Liver (tissue), 8 donors: ENCODE measurements at regions not wholly inside any gene's neighbourhood (a gene's known extent, or its start where the extent isn't known, plus 50 kb on each side); places are given as distances from the start of the nearest gene placed in this dataset.
"Not testable (repeated sequence)": the region's sequence is repeated elsewhere in the genome, so short reads cannot be mapped to it uniquely, and the experiment has no call there.

Experiments
- DNase-seq: peaks from one replicate; pipeline ENCODE4 v3.0.0-alpha.2; 2017; ENCODE audit warnings: low spot score
- H3K27ac ChIP-seq, 2 donors: one replicate each; pipeline ENCODE4 v1.7.0; 2013; ENCODE audit warnings: inconsistent platforms in 2 of 2, low read length in 2 of 2, control low read depth in 1 of 2, low read depth in 1 of 2, mild to moderate bottlenecking in 1 of 2
- H3K27me3 ChIP-seq, 4 donors: one replicate each; pipeline versions ENCODE4 v1.6.1 to v1.7.0; 2013; ENCODE audit warnings: low read length in 3 of 4, inconsistent platforms in 1 of 4, mild to moderate bottlenecking in 1 of 4, moderate library complexity in 1 of 4; ENCODE audit not compliant: control insufficient read depth in 4 of 4, insufficient read depth in 4 of 4
- H3K36me3 ChIP-seq, 4 donors: one replicate each; pipeline versions ENCODE4 v1.6.1 to v1.7.0; 2013; ENCODE audit warnings: low read length in 3 of 4, mild to moderate bottlenecking in 3 of 4, low read depth in 1 of 4, moderate library complexity in 1 of 4; ENCODE audit not compliant: control insufficient read depth in 4 of 4, insufficient read depth in 3 of 4
- H3K4me1 ChIP-seq, 4 donors: one replicate each; pipeline versions ENCODE4 v1.6.1 to v1.7.0; 2013; ENCODE audit warnings: low read length in 3 of 4, mild to moderate bottlenecking in 3 of 4, moderate library complexity in 1 of 4; ENCODE audit not compliant: control insufficient read depth in 4 of 4, insufficient read depth in 4 of 4
- H3K4me3 ChIP-seq, 3 donors: one replicate each; pipeline versions ENCODE4 v1.6.1 to v1.7.0; 2013; ENCODE audit warnings: low read length in 3 of 3, control low read depth in 1 of 3, low read depth in 1 of 3, mild to moderate bottlenecking in 1 of 3
- H3K9ac ChIP-seq, 2 donors: one replicate each; pipeline ENCODE4 v1.7.0; 2013; ENCODE audit warnings: low read length in 2 of 2, mild to moderate bottlenecking in 2 of 2, moderate library complexity in 2 of 2, control low read depth in 1 of 2, low read depth in 1 of 2
- H3K9me3 ChIP-seq, 4 donors: one replicate each; pipeline versions ENCODE4 v1.6.1 to v1.7.0; 2013; ENCODE audit warnings: low read length in 3 of 4; ENCODE audit not compliant: control insufficient read depth in 4 of 4
- CTCF ChIP-seq: fragments of 150-350 bp; IDR thresholded peaks from 2 replicates; pipeline ENCODE4 v1.5.1; 2017; ENCODE audit warnings: improper control_type of control experiment, low read depth, low read length; ENCODE audit not compliant: missing input control
- EGR1 ChIP-seq, 2 donors: IDR thresholded peaks; 2 replicates each; pipeline ENCODE4 v1.6.1; 2016 to 2018; ENCODE audit warnings: antibody characterized with exemption in 2 of 2, low read depth in 2 of 2
- FOXA1 ChIP-seq: IDR thresholded peaks from 2 replicates; pipeline ENCODE4 v1.6.1; 2016; ENCODE audit warnings: antibody characterized with exemption
- HNF4G ChIP-seq: IDR thresholded peaks from 2 replicates; pipeline ENCODE4 v1.6.1; 2016; ENCODE audit warnings: antibody characterized with exemption
- JUND ChIP-seq, 2 donors: IDR thresholded peaks; 2 replicates each; pipeline ENCODE4 v1.6.1; 2016; ENCODE audit warnings: antibody characterized with exemption in 2 of 2
- MAX ChIP-seq: IDR thresholded peaks from 2 replicates; pipeline ENCODE4 v1.6.1; 2016; ENCODE audit warnings: antibody characterized with exemption
- NR2F2 ChIP-seq: IDR thresholded peaks from 2 replicates; pipeline ENCODE4 v1.6.1; 2016; ENCODE audit warnings: antibody characterized with exemption
- RAD21 ChIP-seq, 2 donors: IDR thresholded peaks; 2 replicates each; pipeline ENCODE4 v1.6.1; 2016; ENCODE audit warnings: antibody characterized with exemption in 2 of 2, mild to moderate bottlenecking in 2 of 2
- REST ChIP-seq: IDR thresholded peaks from 2 replicates; pipeline ENCODE4 v1.6.1; 2016; ENCODE audit warnings: antibody characterized with exemption, mild to moderate bottlenecking
- RXRA ChIP-seq, 2 donors: IDR thresholded peaks; 2 replicates each; pipeline ENCODE4 v1.6.1; 2017 to 2018; ENCODE audit warnings: antibody characterized with exemption in 2 of 2, mild to moderate bottlenecking in 1 of 2
- SP1 ChIP-seq: IDR thresholded peaks from 2 replicates; pipeline ENCODE4 v1.6.1; 2018; ENCODE audit warnings: antibody characterized with exemption, mild to moderate bottlenecking
- TAF1 ChIP-seq: conservative IDR thresholded peaks from 2 replicates; pipeline ENCODE4 v1.6.1; 2016; ENCODE audit warnings: antibody characterized with exemption, mild to moderate bottlenecking
- YY1 ChIP-seq: IDR thresholded peaks from 2 replicates; pipeline ENCODE4 v1.6.1; 2016; ENCODE audit warnings: antibody characterized with exemption, mild to moderate bottlenecking
- ZBTB33 ChIP-seq: IDR thresholded peaks from 2 replicates; pipeline ENCODE4 v1.6.1; 2016; ENCODE audit warnings: antibody characterized with exemption
- WGBS: extraction: QIAGEN DNeasy Blood & Tissue Kit; methylation state at CpG from one replicate; pipeline ENCODE4 v1.1.7; 2013; 5-methylcytosine and 5-hydroxymethylcytosine counted together
- donor health status: healthy.
- donor health status: healthy.
- donor health status: healthy.
- donor health status: healthy.
- donor health status: healthy.

GRCh38 chr10:61818251-61818650 lies 83.2 kb upstream of the ARID5B start:
- WGBS, result 81% methylated on average over 2 of the region's 2 CpGs
- H3K4me3 ChIP-seq, H3K4me1 ChIP-seq, H3K36me3 ChIP-seq, DNase-seq, H3K27ac ChIP-seq, H3K9me3 ChIP-seq, H3K9ac ChIP-seq, H3K27me3 ChIP-seq: not testable (repeated sequence)

- DNase-seq, result no peak
- no peak for TF ChIP-seq RXRA (IDR thresholded peaks at IDR 0.05)
- no peak for TF ChIP-seq EGR1 (IDR thresholded peaks at IDR 0.05; ENCODE audit: low read depth in 2 of 2)
- TF ChIP-seq MAX, result no peak
- TF ChIP-seq CTCF, result no peak
- no peak for TF ChIP-seq RAD21 (IDR thresholded peaks at IDR 0.05)
- TF ChIP-seq YY1, result no peak
- TF ChIP-seq SP1, result no peak
- TF ChIP-seq REST, result no peak
- TF ChIP-seq NR2F2, result no peak
- TF ChIP-seq JUND (IDR thresholded peaks at IDR 0.05), result no peak
- no peak for TF ChIP-seq FOXA1
- no peak for TF ChIP-seq HNF4G
- TF ChIP-seq TAF1, result no peak
- TF ChIP-seq ZBTB33, result no peak
These were observed 82.3 kb upstream of the ARID5B start for GRCh38 chr10:61819208-61819607.

More at GRCh38 chr10:61819208-61819607, 82.3 kb upstream of the ARID5B start:
- 84% methylated on average over 1 of the region's 1 CpG for WGBS
- H3K36me3 ChIP-seq, result no peaks in the 10 kb centered on the region
- H3K27ac ChIP-seq, result no peak overlapping the region
- no peaks in the 10 kb centered on the region for H3K9me3 ChIP-seq
- no peak overlapping the region for H3K4me3 ChIP-seq
- peaks cover 0 to 1% (median 0%) of the 10 kb centered on the region in 4 donors for H3K4me1 ChIP-seq
- no peak overlapping the region for H3K9ac ChIP-seq
- no peaks in the 10 kb centered on the region for H3K27me3 ChIP-seq
